DOHH2 (cell line): ENCODE measurements at regions not wholly inside any gene's neighbourhood (a gene's known extent, or its start where the extent isn't known, plus 50 kb on each side); places are given as distances from the start of the nearest gene placed in this dataset.

Experiments
- H3F3A ChIP-seq: fragments of 200-600 bp; sonication (generic), shearing (Covaris generic); 2 replicates; pipeline ENCODE4 v1.6.0; 2016; ENCODE audit warnings: antibody characterized with exemption, mild to moderate bottlenecking; ENCODE audit not compliant: control insufficient read depth, insufficient read depth
- H3K27ac ChIP-seq: fragments of 200-600 bp; sonication (generic); 2 replicates; pipeline ENCODE4 v1.5.1; 2014; ENCODE audit warnings: low read depth, mild to moderate bottlenecking, low read length, moderate library complexity
- H3K27me3 ChIP-seq: fragments of 200-600 bp; sonication (generic); 2 replicates; pipeline ENCODE4 v1.6.1; 2014; ENCODE audit warnings: mild to moderate bottlenecking, low read length, mixed read lengths; ENCODE audit not compliant: control insufficient read depth
- H3K36me3 ChIP-seq: fragments of 200-600 bp; sonication (generic); 2 replicates; pipeline ENCODE4 v1.6.1; 2014; ENCODE audit warnings: mild to moderate bottlenecking, low read length, moderate library complexity, mixed read lengths; ENCODE audit not compliant: control insufficient read depth
- H3K4me1 ChIP-seq: fragments of 200-600 bp; sonication (generic); 2 replicates; pipeline ENCODE4 v1.6.1; 2014; ENCODE audit warnings: mild to moderate bottlenecking, low read length, mixed read lengths; ENCODE audit not compliant: control insufficient read depth
- H3K4me2 ChIP-seq: fragments of 200-600 bp; sonication (generic); 2 replicates; pipeline ENCODE4 v1.6.0; 2014; ENCODE audit warnings: mild to moderate bottlenecking, low read length, moderate library complexity
- H3K4me3 ChIP-seq: fragments of 200-600 bp; sonication (generic); 2 replicates; pipeline ENCODE4 v1.5.1; 2014; ENCODE audit warnings: mild to moderate bottlenecking, low read length, mixed read lengths
- H3K79me2 ChIP-seq: fragments of 200-600 bp; sonication (generic); 2 replicates; pipeline ENCODE4 v1.6.1; 2014; ENCODE audit warnings: mild to moderate bottlenecking, low read length, mixed read lengths; ENCODE audit not compliant: control insufficient read depth
- H3K9me2 ChIP-seq: fragments of 200-600 bp; sonication (generic); replicated peaks from 2 replicates; pipeline ENCODE4 v1.6.1; 2014; ENCODE audit warnings: mild to moderate bottlenecking, low read length, mixed read lengths; ENCODE audit not compliant: control insufficient read depth
- H3K9me3 ChIP-seq: fragments of 200-600 bp; sonication (generic); 2 replicates; pipeline ENCODE4 v1.6.1; 2014; ENCODE audit warnings: antibody characterized with exemption, low read length, mixed read lengths; ENCODE audit not compliant: control insufficient read depth, insufficient read depth
- H4K20me1 ChIP-seq: fragments of 200-600 bp; sonication (generic); 2 replicates; pipeline ENCODE4 v1.6.0; 2014; ENCODE audit warnings: low read depth, mild to moderate bottlenecking, antibody characterized with exemption, low read length, moderate library complexity; ENCODE audit not compliant: control insufficient read depth, insufficient read depth
- EZH2phosphoT487 ChIP-seq: fragments of 200-600 bp; sonication (generic); IDR thresholded peaks from 2 replicates; pipeline ENCODE4 v1.6.1; 2017; ENCODE audit warnings: borderline replicate concordance, mild to moderate bottlenecking, antibody characterized with exemption, low read length, moderate library complexity, mixed read lengths
- TF ChIP-seq, protein P1 (sequence below): fragments of 200-600 bp; sonication (generic); IDR thresholded peaks from one replicate; pipeline ENCODE4 v1.5.1; 2014; ENCODE audit warnings: antibody characterized with exemption, mild to moderate bottlenecking, low read depth, low read length; ENCODE audit not compliant: poor library complexity, severe bottlenecking

GRCh38 chr4:179663641-179664429, 2221.6 kb upstream of the AGA start:
- H4K20me1 ChIP-seq: no peaks in the 10 kb centered on the region
- no peak overlapping the region for H3K27ac ChIP-seq
- H3F3A ChIP-seq: no peaks in the 10 kb centered on the region
- H3K79me2 ChIP-seq: no peaks in the 10 kb centered on the region
- no peak overlapping the region for H3K4me2 ChIP-seq
- H3K36me3 ChIP-seq: no peaks in the 10 kb centered on the region
- no peaks in the 10 kb centered on the region for H3K4me1 ChIP-seq
- TF ChIP-seq EZH2phosphoT487: no peak
- TF ChIP-seq, protein P1, sequence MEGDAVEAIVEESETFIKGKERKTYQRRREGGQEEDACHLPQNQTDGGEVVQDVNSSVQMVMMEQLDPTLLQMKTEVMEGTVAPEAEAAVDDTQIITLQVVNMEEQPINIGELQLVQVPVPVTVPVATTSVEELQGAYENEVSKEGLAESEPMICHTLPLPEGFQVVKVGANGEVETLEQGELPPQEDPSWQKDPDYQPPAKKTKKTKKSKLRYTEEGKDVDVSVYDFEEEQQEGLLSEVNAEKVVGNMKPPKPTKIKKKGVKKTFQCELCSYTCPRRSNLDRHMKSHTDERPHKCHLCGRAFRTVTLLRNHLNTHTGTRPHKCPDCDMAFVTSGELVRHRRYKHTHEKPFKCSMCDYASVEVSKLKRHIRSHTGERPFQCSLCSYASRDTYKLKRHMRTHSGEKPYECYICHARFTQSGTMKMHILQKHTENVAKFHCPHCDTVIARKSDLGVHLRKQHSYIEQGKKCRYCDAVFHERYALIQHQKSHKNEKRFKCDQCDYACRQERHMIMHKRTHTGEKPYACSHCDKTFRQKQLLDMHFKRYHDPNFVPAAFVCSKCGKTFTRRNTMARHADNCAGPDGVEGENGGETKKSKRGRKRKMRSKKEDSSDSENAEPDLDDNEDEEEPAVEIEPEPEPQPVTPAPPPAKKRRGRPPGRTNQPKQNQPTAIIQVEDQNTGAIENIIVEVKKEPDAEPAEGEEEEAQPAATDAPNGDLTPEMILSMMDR: no peak
- no peaks in the 10 kb centered on the region for H3K27me3 ChIP-seq
- H3K4me3 ChIP-seq: no peak overlapping the region
- H3K9me3 ChIP-seq: no peaks in the 10 kb centered on the region; the same call in 1 of the 2 replicates
- H3K9me2 ChIP-seq: no peaks in the 10 kb centered on the region

- no peaks in the 10 kb centered on the region for H3K36me3 ChIP-seq
- no peaks in the 10 kb centered on the region for H3K4me1 ChIP-seq
- H3K9me2 ChIP-seq: no peaks in the 10 kb centered on the region
- no peaks in the 10 kb centered on the region for H3F3A ChIP-seq
- H3K27me3 ChIP-seq: no peaks in the 10 kb centered on the region
- no peak overlapping the region for H3K27ac ChIP-seq
- TF ChIP-seq, protein P1: no peak
- no peak for TF ChIP-seq EZH2phosphoT487
- no peaks in the 10 kb centered on the region for H3K79me2 ChIP-seq
- no peak overlapping the region for H3K4me3 ChIP-seq
- H4K20me1 ChIP-seq: no peaks in the 10 kb centered on the region
- H3K4me2 ChIP-seq: no peak overlapping the region
- H3K9me3 ChIP-seq: no peaks in the 10 kb centered on the region; the same call in 1 of the 2 replicates
Observed at GRCh38 chr4:179664430-179665027, 2222.3 kb upstream of the AGA start.

GRCh38 chr4:179666226-179666625, 2224.0 kb upstream of the AGA start:
- no peaks in the 10 kb centered on the region for H3F3A ChIP-seq
- no peaks in the 10 kb centered on the region for H3K9me2 ChIP-seq
- H3K9me3 ChIP-seq: no peaks in the 10 kb centered on the region; the same call in 1 of the 2 replicates
- no peaks in the 10 kb centered on the region for H4K20me1 ChIP-seq
- no peak overlapping the region for H3K27ac ChIP-seq
- no peaks in the 10 kb centered on the region for H3K79me2 ChIP-seq
- no peaks in the 10 kb centered on the region for H3K4me1 ChIP-seq
- no peaks in the 10 kb centered on the region for H3K27me3 ChIP-seq
- no peak overlapping the region for H3K4me3 ChIP-seq
- TF ChIP-seq, protein P1: no peak
- TF ChIP-seq EZH2phosphoT487: no peak
- no peaks in the 10 kb centered on the region for H3K36me3 ChIP-seq
- H3K4me2 ChIP-seq: no peak overlapping the region
